HuH-7.5 (cell line): ENCODE measurements at regions not wholly inside any gene's neighbourhood (a gene's known extent, or its start where the extent isn't known, plus 50 kb on each side); places are given as distances from the start of the nearest gene placed in this dataset.
"Not testable (repeated sequence)": the region's sequence is repeated elsewhere in the genome, so short reads cannot be mapped to it uniquely, and the experiment has no call there.

Experiments used
- DNase-seq: peaks from one replicate; pipeline ENCODE4 v3.0.0; 2011; ENCODE audit warnings: low spot score

DNA sequence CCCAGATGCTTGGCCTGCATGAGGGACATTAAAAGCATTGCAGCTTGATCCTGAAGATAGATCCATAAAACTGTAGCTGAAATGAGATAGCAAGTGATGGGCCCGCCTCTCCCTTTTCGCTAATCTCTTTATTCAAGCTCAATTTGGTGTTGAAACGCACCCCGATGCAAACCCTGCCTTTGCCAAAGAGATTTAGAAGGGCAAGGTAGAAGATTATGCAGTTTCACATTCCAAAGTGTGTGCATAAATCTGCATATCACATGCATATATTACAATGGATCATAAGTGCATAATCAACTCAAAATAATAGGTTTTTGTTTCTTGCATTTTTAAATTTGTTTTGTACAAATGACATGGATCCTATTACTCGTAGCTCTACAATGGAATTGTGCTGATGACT, 80.1 kb upstream of the SHANK2 start:
- no peak for DNase-seq

GRCh38 chr11:71332046-71332445, 79.7 kb upstream of the SHANK2 start:
- DNase-seq, result no peak

GRCh38 chr11:71331631-71332030, 79.3 kb upstream of the SHANK2 start:
- DNase-seq, result no peak

- DNase-seq, result no peak
Observed at GRCh38 chr11:71330996-71331395, 78.6 kb upstream of the SHANK2 start.

DNA sequence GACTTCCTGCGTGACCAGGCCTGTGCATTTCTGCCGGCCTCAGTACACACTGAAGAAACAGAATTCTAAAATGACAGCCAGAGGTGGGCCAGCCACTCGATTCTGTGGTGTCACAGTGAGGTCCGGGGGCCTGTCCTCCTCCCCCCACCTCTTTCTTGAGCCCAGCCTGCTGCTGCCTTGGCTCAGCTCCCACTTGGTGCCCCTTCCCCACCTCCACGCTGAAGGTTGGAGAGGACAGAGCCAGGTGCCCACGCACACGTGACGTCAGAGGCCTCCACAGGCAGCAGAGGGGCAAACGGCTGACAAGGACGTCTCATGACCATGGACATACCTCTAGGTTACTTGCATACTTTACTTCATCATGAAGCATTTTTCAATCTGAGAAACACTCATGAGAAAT, 78.0 kb upstream of the SHANK2 start:
- DNase-seq, result no peak

DNA sequence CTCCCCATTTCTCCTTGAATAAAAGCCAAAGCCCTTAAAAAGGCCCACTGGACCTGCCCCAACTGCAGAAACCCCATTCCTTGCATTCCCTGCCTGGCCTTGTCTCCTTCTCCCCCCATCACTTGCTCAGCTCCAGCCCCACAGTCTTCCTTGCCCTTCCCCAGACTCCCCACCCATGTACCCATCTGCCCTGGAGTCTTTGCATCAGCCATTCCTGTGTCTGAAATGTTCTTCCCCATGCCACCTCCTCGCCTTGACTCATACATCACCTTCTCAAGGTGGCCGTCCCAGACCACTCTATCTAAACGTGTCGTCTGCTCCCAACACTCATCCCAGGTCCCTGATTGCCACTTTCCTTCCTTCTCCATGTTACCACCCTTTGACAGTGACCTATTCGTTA, 77.4 kb upstream of the SHANK2 start:
- no peak for DNase-seq

DNA sequence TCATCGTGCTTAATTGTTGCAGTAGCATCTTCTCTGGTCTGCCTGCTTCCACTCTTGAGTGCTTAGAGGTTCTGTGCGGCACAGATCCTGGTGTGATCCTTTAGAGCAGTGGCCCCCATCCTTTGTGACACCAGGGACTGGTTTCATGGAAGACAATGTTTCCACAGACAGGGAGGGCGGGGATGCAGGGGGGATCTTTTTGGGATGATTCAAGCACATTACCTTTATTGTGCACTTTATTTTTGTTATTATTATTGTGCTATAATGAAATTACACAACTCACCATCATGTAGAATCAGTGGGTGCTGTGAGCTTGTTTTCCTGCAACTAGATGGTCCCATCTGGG, 76.8 kb upstream of the SHANK2 start:
- DNase-seq, result no peak

GRCh38 chr11:71327156-71328085, 75.0 kb upstream of the SHANK2 start:
- no peak for DNase-seq

DNA sequence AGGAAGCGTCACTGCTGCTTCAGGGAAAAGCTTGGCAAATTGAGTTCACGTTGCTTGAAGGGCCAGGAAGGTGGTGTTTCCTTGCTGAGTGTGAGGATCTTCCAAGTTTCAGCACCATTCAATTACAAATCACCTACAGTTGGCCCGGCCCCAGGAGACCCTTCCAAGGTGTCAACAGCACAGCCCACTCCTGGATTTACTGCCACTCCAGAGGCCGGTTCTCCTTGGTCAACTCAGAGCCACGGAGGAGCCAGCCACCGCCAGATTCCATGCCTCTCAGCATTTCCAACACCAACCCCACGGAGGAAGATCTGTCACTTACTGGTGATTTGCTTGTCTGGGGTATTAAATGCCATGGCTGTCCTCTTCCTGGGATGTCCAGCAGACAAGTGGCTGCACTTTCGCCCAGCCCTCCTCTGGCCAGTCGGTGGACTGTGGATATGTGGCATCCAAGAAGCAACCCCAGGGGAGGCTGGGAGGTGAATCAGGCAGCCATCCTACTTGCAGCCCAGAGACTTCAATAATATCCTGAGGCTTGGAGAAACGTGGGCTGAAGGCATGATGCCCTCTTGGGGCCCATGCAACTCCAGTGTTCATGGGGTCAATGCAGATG, 74.1 kb upstream of the SHANK2 start:
- DNase-seq, result no peak

DNA sequence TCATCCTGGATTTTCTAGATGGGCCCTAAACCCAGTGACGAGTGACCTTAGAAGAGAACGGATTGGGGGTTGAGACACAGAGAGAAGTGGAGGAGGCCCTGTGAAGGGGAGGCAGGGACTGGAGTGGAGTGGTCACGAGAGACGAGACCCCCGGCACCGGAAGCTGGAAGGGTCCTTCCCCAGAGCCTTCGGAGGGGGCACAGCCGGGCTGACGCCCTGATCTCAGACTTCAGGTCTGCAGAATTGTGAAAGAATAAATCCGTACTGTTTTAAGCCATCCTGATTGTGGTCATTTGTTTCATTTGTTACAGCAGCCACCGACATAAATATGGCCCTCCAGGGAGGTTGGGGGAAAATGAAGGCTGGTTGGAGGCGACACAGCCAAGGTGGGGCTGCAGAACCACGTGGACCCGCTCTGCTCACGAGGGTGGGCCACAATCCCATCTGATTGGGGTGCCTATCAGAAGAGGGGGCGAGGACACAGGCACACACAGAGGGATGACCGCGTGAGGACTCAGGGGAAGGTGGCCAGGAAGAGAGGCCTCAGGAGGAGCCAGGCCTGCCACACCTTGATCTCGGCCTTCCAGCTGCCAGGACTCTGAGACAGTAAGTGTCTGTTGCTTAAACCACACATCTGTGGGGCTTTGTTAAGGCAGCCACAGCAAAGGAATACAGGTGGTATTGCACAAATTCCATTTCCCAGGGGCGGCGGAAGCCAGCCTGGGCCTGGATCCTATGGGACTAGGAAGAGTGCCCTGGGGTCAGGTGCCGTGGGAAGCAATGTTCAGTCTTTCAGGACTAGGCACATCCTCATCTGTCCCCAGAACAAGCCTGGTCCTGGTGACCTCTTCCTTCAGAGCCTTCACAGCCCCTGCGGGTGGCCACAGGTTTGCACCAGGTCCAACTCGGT, 73.3 kb upstream of the SHANK2 start:
- DNase-seq, result no peak

DNA sequence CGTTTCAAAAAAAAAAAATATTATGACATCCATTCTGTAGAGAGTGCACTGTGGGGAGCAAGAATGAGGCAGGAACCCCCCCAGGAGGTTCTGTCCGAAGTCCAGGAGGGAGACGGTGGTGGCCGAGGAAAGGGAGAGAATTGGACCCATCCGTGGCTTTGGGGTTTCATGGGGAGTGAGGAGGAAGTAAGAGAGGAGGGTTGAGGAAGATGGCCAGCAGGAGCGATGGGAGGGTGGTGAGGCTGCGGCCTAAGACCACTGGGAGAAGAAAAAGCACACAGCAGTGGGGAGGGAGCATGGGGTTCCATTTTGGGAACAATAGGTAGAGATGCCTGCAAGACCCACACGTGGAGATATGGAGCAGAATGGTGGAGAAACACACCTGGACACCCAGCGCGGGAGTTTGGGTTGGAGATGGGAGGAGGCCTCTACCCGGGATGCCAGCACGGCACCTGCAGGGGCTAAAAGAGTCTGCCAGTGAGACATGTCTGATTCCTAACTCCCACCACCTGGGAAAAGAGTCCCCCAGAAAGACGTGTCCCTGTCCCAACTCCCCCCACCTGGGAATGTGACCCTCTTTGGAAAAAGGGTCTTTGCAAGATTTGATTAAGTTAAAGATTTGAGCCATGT, 72.5 kb upstream of the SHANK2 start:
- no peak for DNase-seq

DNA sequence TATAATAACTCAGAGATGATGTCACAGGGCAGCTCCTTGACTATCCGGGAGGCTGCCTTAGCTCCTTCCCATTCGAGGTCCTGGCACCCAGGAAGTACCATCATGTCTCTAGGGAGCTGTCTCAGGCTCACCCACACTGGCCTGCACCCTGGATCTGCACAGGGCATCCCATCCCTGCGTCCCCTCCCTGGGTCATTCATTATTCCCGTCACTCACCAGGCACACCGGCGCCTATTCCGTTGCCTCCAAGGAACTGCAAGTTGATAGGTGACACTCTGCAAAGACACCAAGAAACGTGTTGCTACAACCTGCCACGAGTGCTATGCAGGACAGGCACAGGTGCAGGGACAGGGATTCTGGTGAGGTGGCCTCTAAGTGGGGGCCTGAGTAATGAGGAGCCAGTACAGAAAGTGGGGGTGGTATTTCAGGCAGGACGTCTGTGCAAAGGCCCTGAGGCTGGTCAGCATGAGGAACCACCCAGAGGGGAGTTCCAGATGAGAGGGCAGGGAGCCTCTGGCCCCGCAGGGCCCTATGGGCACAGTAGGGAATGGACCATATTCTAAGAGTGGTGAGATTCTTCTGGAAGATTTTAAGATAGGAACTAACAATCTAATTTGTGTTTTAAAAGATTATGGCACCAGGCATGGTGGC, 71.6 kb upstream of the SHANK2 start:
- DNase-seq, result no peak

GRCh38 chr11:71322861-71323582, 70.6 kb upstream of the SHANK2 start:
- no peak for DNase-seq

- no peak for DNase-seq
Observed at GRCh38 chr11:71322192-71322735, 69.9 kb upstream of the SHANK2 start.

GRCh38 chr11:71321433-71322191, 69.2 kb upstream of the SHANK2 start:
- DNase-seq, result no peak

- DNase-seq, result no peak
Observed at GRCh38 chr11:71316701-71317100, 64.3 kb upstream of the SHANK2 start.

- not testable (repeated sequence) for DNase-seq
Observed at GRCh38 chr11:71312616-71313015, 60.2 kb upstream of the SHANK2 start.

DNA sequence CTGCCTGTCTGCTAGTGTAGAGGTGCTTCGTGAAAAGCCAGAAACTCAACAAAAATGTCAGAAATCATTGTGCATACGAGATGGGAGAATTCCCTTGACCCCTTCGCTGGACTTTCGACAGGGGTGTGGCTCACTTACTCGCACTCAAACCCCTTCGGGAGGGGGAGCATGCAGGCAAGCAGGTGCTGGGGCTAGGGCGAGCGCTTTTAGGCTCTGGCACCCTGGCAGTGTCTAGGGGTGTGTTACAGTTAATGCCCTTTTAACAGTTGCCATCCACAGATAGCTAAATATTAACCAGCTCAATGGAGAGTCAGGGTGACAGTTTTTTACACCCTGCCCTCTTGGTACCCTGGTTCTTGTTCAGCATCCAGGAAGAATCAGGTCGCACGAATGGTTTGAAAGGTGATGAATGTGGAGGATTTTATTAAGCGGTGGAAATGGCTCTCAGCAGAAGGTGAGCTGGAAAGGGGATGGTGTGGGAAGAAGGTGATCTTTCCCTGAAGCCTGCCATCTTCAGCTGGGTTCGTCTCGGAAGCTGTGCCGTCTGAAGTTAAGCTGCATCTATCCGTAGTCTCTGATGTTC, 59.6 kb upstream of the SHANK2 start:
- DNase-seq, result no peak

GRCh38 chr11:71311176-71311925, 59.0 kb upstream of the SHANK2 start:
- DNase-seq, result no peak
